ENCODE measurements at regions not wholly inside any gene's neighbourhood (a gene's known extent, or its start where the extent isn't known, plus 50 kb on each side); places are given as distances from the start of the nearest gene placed in this dataset.
"Not testable (repeated sequence)": the region's sequence is repeated elsewhere in the genome, so short reads cannot be mapped to it uniquely, and the experiment has no call there.

DNA sequence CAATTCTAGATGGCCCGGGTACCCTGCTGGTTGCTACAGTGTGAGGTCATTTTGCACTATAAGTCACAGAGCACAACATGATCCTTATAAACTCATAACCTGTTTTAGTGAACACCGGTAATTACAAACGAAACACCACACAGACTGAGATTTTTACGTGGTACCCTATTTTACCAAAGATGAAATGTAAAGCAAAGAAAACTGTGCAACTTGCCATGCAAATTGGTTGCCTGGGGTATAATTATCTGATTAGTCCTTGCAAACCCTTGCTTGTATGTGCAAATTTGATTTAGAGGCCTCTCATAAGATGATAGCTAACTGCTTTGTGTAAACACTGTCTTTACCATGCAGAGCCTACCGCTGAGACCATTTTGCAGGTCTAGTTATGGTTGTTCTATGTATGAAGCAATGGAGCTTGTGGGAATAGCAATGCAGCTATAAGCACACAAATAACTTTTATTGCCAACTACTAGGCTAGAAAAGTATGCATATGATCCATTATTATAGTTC lies 372.1 kb upstream of the FAR2 start:
- no peak for DNase-seq

DNA sequence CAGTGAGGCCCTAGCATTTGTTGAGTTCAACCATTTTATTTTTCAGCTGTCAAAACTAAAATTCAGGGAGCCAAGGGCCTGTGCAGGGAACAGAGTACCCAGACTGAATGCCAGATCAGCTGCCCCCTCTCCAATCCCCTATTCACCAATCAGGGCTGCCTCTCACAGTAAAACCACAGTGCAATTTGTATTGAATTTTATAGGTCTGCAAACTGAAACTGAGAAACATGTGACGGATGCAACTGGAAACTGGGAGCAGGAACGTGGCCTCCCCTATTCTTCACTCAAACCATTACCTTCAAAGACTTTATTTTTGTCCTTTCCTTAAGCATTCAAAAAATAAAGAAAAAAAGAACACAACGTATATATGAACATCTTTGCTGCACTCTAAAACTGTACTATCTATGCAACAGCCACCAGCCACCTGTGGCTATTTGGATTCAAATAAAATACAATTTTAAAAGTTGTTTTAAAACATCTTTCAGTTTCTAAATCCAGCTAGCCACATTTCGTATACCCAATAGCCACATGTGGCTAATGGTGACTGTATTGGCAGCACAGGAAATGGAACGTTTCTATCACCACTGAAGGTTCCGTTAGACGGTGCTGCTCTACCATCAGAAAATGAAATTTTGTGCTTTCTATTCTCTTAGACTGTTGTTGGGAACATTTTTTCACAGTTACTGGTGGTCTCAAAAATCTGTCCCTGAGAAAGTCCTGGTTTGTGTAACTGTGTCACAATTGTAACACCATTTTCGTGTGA lies 371.3 kb upstream of the FAR2 start:
- DNase-seq, result no peak

DNA sequence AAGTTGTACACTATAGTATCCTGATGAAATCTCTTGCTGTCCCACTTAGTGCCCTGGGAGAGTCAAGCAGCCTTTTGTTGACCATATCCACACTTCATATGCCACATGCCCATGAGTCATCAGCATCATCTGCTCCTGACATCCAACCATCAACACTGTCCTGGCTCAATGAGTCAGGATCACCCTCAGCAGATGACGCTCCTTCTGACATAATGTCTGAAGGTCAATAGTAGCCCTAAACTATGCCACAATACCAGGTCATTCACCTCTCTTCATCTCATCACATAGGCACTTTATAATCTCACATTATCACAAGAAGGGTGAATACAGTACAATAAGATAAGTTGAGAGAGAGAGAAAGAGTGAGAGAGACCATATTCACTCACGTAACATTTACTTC lies 369.0 kb upstream of the FAR2 start:
- DNase-seq, result no peak

DNA sequence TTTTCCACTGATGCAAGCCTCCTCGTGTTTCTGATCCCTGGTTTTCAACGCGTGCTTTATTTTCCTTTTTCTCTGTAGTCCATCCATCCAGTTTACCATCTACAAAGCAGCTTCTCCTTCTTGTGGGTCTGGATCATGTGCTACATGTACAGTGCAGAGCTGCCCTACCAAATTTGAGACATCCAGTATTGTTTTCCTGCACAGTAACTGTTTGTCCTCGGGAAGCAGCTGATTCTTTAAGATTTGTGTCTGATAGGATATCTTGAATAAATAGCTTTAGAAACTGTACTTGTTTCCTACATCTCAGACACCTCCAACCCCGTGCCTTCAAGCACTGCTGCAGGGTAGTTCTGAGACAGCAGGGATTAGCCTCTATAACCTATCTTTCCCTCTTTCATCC lies 368.1 kb upstream of the FAR2 start:
- no peak for DNase-seq

DNA sequence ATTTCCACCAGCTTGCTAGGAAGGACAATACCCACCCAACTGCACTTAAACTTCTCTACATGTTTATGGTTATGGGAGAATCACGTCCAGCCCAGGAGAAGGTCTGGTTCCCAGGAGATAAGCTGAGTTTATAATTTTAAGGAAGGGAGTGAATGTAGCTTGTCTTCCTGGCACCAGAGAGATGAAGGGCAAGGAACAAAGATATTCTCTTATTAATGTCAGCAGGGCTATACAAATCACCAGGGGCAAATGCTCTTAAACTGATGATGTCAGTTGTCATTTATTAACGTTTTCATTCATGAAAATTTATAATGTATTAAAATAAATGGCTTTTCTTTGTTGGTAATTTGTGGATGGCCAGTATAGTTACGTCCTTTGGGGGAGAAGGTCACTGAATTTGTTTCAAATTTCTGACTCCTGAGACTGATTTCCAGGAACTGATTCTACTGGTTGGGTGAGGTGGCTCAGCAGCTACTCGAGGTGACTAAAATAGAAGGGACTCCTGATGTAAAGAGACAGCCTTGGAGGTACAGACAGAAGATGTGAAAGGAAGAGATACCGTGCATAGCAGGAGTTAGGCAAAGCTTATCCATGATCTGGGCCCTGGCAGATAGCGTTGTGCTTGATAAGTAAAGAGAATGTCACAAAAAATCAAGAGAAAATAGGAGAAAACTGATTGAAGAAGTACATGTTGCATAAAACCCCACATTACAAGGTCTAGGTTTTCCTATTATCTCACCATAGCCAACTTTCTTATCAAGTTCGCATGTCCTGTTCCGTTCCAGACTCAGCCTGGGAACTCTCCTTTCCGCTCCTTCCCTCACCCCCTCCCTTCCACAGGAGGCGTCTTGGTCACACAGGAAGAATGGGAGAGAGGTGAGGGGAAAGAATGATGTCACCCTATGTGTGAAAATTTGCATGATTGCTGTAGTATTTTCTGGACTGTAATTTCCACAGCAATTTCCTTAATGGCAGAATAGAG lies 367.1 kb upstream of the FAR2 start:
- DNase-seq, result no peak

DNA sequence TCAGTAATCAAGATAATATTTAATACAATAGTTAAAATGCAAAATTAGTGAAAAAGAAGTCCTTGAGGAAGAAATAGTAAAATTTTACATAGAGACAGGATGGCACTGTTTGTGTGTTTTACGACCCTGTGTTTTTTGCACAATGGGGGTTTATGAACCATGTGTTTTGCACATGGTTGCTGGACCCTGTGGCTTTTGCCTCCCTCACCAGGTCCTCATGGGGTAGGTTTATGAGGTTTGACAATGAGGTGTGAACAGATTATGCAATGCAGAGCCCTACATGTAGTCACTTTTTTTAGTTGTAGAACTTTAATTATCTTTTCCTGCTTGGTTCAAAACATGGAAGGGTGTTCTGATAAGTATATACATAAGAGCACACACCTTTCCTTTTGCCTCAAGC lies 366.3 kb upstream of the FAR2 start:
- no peak for DNase-seq

DNA sequence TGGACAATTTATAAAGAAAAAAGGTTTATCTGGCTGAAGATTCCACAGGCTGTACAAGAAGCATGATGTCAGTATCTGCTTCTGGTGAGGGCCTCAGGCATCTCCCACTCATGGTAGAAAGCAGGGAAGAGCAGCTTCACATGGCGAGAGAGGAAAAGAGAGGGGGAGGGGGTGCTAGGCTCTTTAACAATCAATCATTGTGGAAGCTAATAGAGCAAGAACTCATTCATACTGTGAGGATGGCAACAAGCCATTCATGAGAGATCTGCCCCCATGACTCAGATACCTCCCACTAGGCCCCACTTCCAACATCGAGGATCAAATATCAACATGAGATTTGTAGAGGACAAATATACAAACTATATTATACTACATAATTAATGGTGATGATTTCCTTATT lies 361.9 kb upstream of the FAR2 start:
- no peak for DNase-seq

DNA sequence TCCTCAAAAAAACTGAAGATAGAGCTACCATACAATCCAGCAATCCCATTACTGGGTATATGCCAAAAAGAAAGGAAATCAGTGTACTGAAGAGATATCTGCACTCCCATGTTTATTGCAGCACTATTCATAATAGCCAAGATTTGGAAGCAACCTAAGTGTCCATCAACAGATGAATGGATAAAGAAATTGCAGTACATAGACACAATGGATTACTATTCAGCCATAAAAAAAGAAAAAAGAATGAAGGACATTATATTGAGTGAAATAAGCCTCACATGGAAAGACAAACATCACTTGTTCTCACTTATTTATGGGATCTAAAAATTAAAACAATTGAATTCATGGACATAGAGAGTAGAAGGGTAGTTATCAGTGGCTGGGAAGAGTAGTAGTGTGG lies 360.8 kb upstream of the FAR2 start:
- DNase-seq, result not testable (repeated sequence)

DNA sequence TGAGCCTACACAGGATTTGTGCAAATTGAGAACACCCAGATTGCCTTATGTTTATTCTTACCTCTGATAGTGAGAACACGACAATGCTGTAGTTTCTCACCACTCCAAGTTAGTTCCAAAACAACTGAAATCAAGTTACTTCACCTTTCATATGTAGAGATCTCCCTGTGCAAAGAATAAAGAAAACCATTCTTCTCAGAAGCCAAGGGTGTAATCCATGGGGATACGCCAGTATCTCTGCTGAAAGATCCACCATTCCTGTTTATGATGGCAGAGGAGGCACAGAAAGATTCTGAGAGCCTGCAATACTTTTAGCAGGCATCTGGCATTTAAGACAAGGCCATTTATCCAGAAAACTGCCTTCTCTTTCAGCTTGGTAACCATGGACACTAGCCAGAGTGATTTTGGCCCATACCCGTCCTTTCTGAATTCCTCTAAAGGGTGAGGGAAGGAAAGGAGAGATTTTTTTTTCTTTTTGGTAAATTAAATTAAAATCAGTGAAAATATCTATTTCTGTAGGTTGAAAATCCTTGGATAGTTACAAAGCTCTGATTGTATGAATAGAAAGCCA lies 355.4 kb upstream of the FAR2 start:
- no peak for DNase-seq

DNA sequence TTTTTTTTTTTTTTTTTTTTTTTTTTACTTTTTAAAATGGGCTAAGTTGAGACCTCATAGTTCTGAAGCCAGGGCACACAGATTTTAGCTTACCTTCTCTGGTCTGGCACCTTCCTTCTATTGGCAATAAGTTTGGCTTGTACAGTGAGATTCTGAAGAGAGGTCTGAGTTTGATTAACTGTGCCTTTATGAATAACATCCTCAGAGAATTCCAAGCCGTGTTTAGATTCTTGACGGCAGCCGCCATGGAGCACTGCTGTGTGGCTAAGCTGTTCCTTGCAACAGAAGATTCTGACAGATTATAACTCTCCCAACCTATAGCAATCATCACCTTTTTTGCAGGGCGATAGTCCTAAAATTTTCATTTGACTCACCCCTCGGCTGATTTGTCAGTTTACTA lies 354.9 kb upstream of the FAR2 start:
- DNase-seq, result no peak

DNA sequence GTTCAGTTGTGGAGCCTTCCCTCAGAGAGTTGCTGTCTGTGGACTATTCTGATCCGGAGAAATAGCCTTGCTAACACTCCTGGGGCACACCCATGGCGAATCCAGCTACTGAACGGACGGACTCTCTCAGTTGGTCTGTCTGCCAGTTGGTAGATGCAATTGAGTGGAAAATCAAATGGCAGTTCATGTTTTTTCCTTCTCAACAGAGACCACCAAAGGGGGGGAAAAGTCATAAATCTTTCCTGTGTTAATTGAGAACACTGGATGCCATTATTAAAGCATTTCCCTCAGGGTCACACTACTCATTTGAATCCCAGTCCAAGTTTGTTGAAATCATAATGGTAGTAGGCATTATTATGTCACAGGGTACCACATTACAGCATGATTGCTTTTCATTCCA lies 354.3 kb upstream of the FAR2 start:
- no peak for DNase-seq

DNA sequence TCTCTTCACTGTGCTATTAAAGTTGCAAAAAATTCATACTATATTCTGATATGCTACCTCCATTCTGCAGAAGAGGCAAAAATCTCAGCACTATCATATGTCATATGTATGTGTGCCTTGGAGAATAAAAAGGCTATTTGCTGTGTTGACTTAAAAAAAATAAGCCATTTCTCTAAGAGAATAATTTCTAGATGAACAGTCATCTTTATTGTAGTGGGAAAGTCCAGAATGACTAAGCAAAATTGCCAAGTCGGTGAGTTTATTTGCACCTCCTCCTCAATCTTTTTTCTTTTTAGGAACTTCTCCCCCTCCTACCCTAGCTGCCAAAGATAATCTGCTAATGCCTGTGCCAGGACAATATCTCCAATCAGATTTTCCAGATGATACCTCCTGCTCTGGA lies 353.8 kb upstream of the FAR2 start:
- DNase-seq, result no peak

DNA sequence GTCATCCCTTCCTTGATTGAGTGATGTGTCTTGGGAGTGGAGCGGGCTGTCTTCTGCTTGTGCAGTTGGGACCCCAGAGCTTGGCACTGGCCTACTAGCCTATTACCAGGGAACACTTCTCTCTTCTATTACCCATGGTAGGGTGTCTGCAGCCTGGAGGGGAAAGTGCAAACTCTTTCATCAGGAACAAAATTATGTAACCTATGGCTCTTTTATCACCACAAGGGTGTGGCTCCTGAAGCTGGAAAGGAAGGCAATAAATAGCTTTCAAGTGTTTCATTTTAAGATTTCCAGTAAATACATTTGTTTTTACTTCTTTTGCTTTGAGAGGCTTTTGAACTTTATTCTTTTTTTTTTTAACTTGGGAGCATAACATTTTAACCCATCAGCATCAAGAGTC lies 349.7 kb upstream of the FAR2 start:
- DNase-seq, result no peak

DNA sequence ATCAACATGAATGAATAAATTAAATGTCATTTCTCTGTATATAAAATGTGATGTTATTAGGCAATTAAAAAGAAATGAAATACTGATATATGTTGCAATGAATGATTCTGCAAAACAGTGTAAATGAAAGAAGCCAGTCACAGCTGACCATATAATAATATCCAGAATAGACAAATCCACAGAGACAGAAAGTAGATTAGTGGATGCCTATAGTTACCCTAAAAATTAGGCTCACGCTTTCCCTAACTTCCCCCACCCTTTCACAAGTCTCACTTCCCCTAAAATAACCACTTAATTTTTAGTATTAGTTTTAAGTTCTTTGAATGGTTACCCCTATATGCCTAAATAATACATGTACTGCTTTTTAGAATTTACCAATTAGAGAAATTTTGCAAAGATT lies 348.9 kb upstream of the FAR2 start:
- DNase-seq, result no peak

DNA sequence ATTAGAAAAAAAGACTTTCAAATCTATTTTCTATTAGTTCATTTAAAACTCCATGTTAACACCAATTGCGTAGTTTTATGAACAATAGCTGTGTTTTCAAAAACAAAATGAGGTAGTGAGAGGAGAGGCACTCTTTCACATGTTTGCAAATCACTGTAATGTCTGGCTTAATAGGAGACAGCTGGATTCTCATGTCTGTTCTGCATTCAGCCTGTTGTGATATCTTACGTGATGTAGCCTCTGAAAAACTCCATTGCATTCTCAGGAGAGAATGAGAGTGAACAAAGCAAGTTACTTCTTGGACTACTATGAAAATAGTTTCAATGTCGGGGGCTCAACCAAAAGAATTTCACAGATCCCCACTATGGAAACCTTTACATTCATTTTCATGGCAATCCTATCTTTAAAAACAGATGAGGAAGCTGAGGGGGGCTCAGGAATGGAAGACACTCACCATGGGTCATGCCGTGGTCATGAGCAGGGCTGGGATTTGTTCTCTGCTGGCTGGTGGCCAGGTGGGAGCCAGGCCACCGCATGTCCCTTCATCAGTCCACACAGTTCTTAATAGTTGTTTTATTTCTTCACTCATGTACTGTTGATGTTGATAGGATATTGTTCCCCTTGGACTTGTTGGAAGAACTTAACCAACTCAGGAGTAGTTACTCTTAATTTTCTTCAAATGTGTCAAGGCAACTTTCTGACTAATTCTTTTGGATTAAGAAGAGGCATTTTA lies 346.2 kb upstream of the FAR2 start:
- DNase-seq, result no peak

DNA sequence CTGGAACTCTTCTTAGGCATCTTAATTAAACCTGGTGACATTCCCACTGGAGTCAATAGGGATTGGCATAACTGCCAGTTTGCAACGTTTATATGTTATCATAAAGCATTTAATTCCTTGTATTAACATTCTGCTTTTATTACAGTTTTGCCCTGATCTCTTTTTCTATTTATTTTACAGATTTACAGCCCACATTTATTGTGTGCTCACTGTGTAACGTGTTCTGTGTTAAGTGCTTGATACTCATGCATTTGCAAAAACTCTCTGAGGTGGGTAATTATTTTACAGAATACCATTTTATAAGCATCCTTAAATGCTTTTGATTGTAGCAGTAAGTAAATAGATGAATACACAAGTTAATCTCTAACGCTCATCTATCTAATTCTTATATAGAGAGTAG lies 341.5 kb upstream of the FAR2 start:
- DNase-seq, result no peak

DNA sequence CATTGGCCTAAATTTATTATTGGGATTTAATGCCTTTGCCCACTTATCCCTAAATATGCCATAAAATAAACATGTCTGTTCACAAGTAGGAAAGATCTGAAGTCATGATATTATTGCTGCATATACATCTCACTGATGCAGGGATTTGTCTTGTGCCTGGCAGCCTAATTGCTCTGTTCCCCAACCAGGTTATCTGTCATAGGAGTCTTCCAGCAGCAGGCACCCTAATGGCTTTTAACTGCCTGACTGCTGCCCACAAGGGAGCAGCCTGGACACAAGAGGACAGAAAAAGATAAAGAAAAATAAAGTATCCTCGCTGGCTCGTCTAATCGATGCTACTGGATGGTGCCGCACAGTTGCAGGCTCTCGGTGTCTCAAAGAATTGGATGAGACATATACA lies 337.6 kb upstream of the FAR2 start:
- no peak for DNase-seq

DNA sequence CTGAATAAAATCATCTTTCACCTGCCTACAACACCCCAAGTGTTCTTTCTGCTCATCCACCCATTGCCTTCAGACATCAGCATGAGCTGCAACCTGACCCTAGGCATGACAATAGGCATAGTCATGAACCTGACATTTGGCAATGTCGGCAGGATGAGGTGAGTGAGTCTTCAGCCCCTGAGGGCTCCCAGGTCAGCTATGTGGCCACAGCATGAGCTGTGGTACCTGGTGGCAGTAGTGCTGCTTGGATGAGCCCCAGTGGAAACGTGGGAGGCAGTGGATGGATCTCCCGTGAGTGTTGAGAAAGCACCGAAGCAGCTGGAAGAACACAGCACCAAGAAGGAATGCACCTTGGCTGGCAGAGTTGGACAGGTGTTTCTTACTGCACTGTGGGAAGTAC lies 334.8 kb upstream of the FAR2 start:
- no peak for DNase-seq

DNA sequence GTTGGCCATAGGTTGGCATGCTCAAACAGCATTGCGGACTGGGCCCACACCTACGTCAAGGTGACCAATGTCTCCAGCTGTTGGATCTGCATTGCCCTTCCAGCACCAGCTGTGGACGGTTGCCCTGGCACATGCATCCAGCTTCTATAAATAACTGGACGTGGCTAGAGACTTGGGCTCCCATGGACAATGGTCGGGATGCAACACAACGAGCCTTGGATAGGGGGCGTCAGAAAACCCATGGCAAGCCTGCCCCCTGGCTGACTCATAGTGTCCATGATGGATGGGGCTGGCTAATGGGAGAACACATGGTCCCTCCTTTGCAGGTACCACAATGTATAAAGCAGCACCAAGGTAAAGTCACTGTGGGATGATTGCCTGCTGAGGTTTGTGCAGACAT lies 331.6 kb upstream of the FAR2 start:
- DNase-seq, result no peak

DNA sequence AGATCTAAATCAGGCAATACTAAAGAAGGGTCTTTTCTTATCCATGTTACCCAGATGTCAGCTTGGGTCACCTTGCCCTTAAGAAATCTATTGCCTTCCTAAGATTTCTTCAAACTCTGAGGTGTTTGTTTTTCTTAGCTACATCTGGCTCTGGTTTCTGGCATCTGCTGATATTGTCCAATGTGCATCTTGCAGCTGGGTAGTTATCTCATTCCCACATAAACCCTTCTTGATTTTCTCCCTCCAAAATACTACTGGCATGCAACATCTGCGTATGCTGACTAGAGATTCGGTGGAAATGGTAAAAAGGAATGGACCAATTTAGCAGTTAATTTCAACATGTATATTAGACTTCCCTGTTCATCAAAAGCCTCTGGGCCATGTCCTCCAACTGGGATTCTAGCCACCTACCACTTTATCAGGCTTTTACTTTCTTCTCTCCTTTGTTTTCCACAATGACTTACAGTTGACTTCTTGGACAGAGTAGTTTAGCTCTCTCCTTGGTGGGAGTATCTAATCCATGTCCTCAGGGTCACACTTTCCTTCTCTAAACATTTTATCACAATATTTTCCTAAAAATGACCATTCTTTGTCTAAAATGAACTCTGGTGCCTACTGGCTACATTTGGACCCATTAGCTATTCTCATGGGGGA lies 324.8 kb upstream of the FAR2 start:
- no peak for DNase-seq

DNA sequence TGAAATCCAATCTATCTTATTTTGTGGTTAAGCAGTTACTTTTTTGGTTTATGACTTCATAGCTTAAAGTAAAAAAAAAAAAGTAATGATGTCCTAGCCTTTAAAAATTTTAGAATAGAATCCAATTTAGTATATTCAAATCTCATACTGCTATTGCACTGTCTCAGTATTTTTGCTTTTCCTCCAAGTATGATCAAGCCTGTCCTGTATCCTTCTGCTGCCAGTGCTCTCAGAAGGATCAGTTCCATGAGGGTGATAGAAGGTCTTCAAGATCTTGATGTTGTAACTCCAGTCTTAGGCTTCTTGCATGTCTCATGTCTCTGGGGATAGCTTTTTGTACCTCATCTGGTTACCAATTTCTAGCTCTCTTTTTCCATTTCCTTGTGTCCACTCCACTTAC lies 324.2 kb upstream of the FAR2 start:
- DNase-seq, result no peak

DNA sequence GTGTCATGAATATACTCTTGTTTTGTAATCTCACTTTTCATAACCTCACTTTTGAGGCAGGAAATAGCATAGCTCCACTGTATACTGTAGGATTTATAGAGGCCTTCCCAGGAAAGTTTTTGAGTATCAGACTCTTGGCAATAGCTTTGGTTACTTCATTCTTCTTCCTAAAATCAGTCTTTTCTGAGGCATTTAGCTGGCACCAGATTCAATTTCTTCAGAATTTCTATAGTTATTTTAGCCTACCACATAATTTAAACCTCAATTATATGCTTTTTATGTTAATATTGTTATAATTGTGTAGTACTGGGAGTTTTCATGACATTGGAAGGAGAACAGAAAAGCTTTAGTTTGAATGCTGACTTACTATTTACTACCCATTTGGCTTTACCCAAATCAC lies 322.3 kb upstream of the FAR2 start:
- no peak for DNase-seq

DNA sequence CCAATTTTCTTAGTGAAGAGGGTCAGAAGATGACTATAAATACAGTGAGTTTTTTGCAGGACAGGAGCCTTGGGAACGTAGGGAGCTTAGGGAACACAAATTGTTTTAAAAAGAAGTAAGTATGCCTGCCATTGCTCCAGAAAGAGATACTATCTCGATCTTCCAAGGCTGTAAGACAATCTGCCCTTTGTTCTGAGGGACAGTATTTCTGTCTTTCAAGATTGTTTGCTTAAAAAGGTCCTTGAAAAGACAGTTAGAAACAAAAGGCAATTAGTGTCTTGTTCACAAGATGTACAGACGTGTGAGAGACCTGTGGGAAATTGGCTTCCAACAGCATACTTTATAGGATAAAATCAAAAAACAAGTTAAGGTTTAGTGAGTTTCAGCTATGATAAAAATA lies 321.2 kb upstream of the FAR2 start:
- DNase-seq, result no peak

Measured in NCI-H1694 (cell line).